Endothelial cell of umbilical vein (primary cell): ENCODE measurements at regions not wholly inside any gene's neighbourhood (a gene's known extent, or its start where the extent isn't known, plus 50 kb on each side); places are given as distances from the start of the nearest gene placed in this dataset.

ENCODE experiments used
- BruUV-seq: library from RNA; stranded (reverse); fragments of 400-500 nt; replicated peaks from 2 replicates; lab custom pipeline; 2021; lab: Mats Ljungman, UMichigan
- CTCF ChIA-PET: fragments of 300-600, 350-600 bp; sonication (Branson Sonifier 250); formaldehyde crosslinking; loops from one replicate; lab custom pipeline; 2021; ENCODE audit warnings: antibody characterized with exemption, inconsistent platforms; lab: Charles Lee
- POLR2A ChIA-PET: fragments of 300-600, 350-600 bp; sonication (Branson Sonifier 250); formaldehyde crosslinking; loops from one replicate; lab custom pipeline; 2021; ENCODE audit warnings: antibody characterized with exemption, inconsistent platforms; lab: Charles Lee
- DNase-seq: peaks from one replicate; pipeline ENCODE4 v3.0.0-alpha.2; 2011; ENCODE audit warnings: low read depth, low spot score
- FAIRE-seq: peaks from 2 replicates; lab custom pipeline; 2011; peaks lifted over from hg19 to GRCh38; lab: Jason Lieb, UNC
- H2AFZ ChIP-seq: 2 replicates; pipeline ENCODE4 v1.6.0; 2012; ENCODE audit warnings: low read depth, low read length, control low read depth, inconsistent platforms
- H3K27ac ChIP-seq: 2 replicates; pipeline ENCODE4 v1.5.1; 2011; ENCODE audit warnings: low read depth, mild to moderate bottlenecking, control low read depth, low read length, moderate library complexity; ENCODE audit not compliant: insufficient read depth
- H3K27me3 ChIP-seq, 2 experiments: 2 replicates each; pipeline versions ENCODE4 v1.6.0 to v1.6.1; 2011; ENCODE audit warnings: low read length in 2 of 2, mixed read lengths in 1 of 2; ENCODE audit not compliant: control insufficient read depth in 2 of 2, insufficient read depth in 2 of 2
- H3K36me3 ChIP-seq, 2 experiments: 2 replicates in 1 of 2; 3 replicates in 1 of 2; pipeline ENCODE4 v1.5.1; 2011; ENCODE audit warnings: low read length in 2 of 2, mild to moderate bottlenecking in 1 of 2, moderate library complexity in 1 of 2; ENCODE audit not compliant: control insufficient read depth in 2 of 2, insufficient read depth in 2 of 2; ENCODE audit errors: extremely low read depth in 1 of 2
- H3K4me1 ChIP-seq: 3 replicates; pipeline ENCODE4 v1.5.1; 2011; ENCODE audit warnings: mild to moderate bottlenecking, low read length; ENCODE audit not compliant: control insufficient read depth, insufficient read depth; ENCODE audit errors: extremely low read depth
- H3K4me2 ChIP-seq: 2 replicates; pipeline ENCODE4 v1.6.1; 2011; ENCODE audit warnings: low read length, control low read depth, mixed read lengths; ENCODE audit not compliant: insufficient read depth
- H3K4me3 ChIP-seq, 3 experiments: fragments of 200-600 bp in 1 of 3; sonication (generic), shearing (Covaris generic) in 1 of 3; replicated peaks in 1 of 3; 2 replicates each; pipeline ENCODE4 v1.5.1; 2011 to 2016; ENCODE audit warnings: control low read depth in 3 of 3, low read length in 3 of 3, mild to moderate bottlenecking in 2 of 3, inconsistent platforms in 1 of 3, low read depth in 1 of 3, moderate library complexity in 1 of 3; ENCODE audit not compliant: insufficient read depth in 1 of 3
- H3K79me2 ChIP-seq: 2 replicates; pipeline ENCODE4 v1.6.0; 2012; ENCODE audit warnings: low read length, inconsistent platforms; ENCODE audit not compliant: control insufficient read depth, insufficient read depth
- H3K9ac ChIP-seq: replicated peaks from 2 replicates; pipeline ENCODE3; 2011; ENCODE audit warnings: low read length, control low read depth; ENCODE audit not compliant: insufficient read depth; ENCODE audit errors: extremely low read depth
- H3K9me1 ChIP-seq: replicated peaks from 3 replicates; pipeline ENCODE4 v1.6.0; 2011; ENCODE audit warnings: mild to moderate bottlenecking, low read length; ENCODE audit not compliant: control insufficient read depth, insufficient read depth; ENCODE audit errors: extremely low read depth
- H3K9me3 ChIP-seq: replicated peaks from 2 replicates; pipeline ENCODE4 v1.5.1; 2012; ENCODE audit warnings: low read length, inconsistent platforms; ENCODE audit not compliant: control insufficient read depth, insufficient read depth
- H4K20me1 ChIP-seq: replicated peaks from 2 replicates; pipeline ENCODE3; 2011; ENCODE audit warnings: mild to moderate bottlenecking, low read length; ENCODE audit not compliant: control insufficient read depth, insufficient read depth; ENCODE audit errors: extremely low read depth
- CTCF ChIP-seq, 2 donors: IDR thresholded peaks; 1 replicate in 1 of 2; 2 replicates in 1 of 2; pipeline ENCODE4 v1.5.1; 2011; ENCODE audit warnings: low read length in 2 of 2, mild to moderate bottlenecking in 2 of 2, moderate library complexity in 2 of 2, control low read depth in 1 of 2, inconsistent platforms in 1 of 2, low read depth in 1 of 2; ENCODE audit not compliant: insufficient read depth in 1 of 2; ENCODE audit errors: extremely low read depth in 1 of 2
- EZH2 ChIP-seq: IDR thresholded peaks from 2 replicates; pipeline ENCODE4 v1.6.1; 2012; ENCODE audit warnings: borderline replicate concordance, low read depth, mild to moderate bottlenecking, moderate library complexity, low read length, inconsistent platforms; ENCODE audit not compliant: severe bottlenecking
- FOS ChIP-seq: IDR thresholded peaks from 2 replicates; pipeline ENCODE4 v1.6.1; 2011; ENCODE audit warnings: mild to moderate bottlenecking, low read length, moderate library complexity, borderline replicate concordance; ENCODE audit not compliant: insufficient read depth
- GATA2 ChIP-seq: IDR thresholded peaks from 2 replicates; pipeline ENCODE4 v1.7.0; 2011; ENCODE audit warnings: low read depth, mild to moderate bottlenecking, moderate library complexity, mixed read lengths, low read length; ENCODE audit not compliant: insufficient read length, insufficient read depth
- JUN ChIP-seq: IDR thresholded peaks from 2 replicates; pipeline ENCODE4 v1.6.1; 2011; ENCODE audit warnings: borderline replicate concordance, low read depth; ENCODE audit not compliant: insufficient read length, insufficient read depth
- MAX ChIP-seq: IDR thresholded peaks from 2 replicates; pipeline ENCODE4 v1.6.1; 2011; ENCODE audit not compliant: insufficient read depth, insufficient read length
- POLR2A ChIP-seq: IDR thresholded peaks from 2 replicates; pipeline ENCODE4 v1.6.1; 2012; ENCODE audit warnings: low read depth, mild to moderate bottlenecking, control low read depth, low read length
- POLR2AphosphoS5 ChIP-seq: IDR thresholded peaks from 2 replicates; pipeline ENCODE4 v1.6.1; 2012; ENCODE audit warnings: low read depth, mild to moderate bottlenecking, control low read depth, low read length, moderate library complexity; ENCODE audit not compliant: insufficient read depth
- dilution Hi-C: fragments of 300-500 bp; cut with MboI; formaldehyde crosslinking; loops from one replicate; pipeline ENCODE4 v1.15.0; 2019; ENCODE audit warnings: low sequenced_read_pairs; ENCODE audit not compliant: extremely low pct_ligation_motif_present
- intact Hi-C: fragments of 100-400 bp; cut with micrococcal nuclease; formaldehyde crosslinking; loops from one replicate; pipeline ENCODE4 v1.10.0; 2022

- dilution Hi-C loops (no loop called here), intact Hi-C loops (no loop called here)
- Histone ChIP-seq H4K20me1 (no peaks in the 10 kb centered on the region), H3K27ac (no peak overlapping the region), H2AFZ (no peak overlapping the region), H3K4me2 (no peak overlapping the region), H3K79me2 (no peaks in the 10 kb centered on the region), H3K9me1 (no peaks in the 10 kb centered on the region), H3K9ac (no peak overlapping the region), H3K36me3 (no peaks in the 10 kb centered on the region), H3K9me3 (no peaks in the 10 kb centered on the region), H3K4me3 (no peak overlapping the region), H3K4me1 (no peaks in the 10 kb centered on the region), H3K27me3 (no peaks in the 10 kb centered on the region)
- ChIA-PET POLR2A (no interaction called here), CTCF (no interaction called here)
- DNase-seq (no peak), FAIRE-seq (no peak)
- no TSS peak for BruUV-seq
- no peak for TF ChIP-seq MAX
- no peak for TF ChIP-seq FOS
- TF ChIP-seq JUN, result no peak
- no peak for TF ChIP-seq POLR2A
- TF ChIP-seq GATA2, result no peak
- TF ChIP-seq EZH2, result no peak
- no peak for TF ChIP-seq POLR2AphosphoS5
- no peak for TF ChIP-seq CTCF (IDR thresholded peaks at IDR 0.05; ENCODE audit: extremely low read depth in 1 of 2, insufficient read depth in 1 of 2, low read depth in 1 of 2, low read length in 2 of 2)
Measured at GRCh38 chr6:48177786-48178185, 66.8 kb upstream of the PTCHD4 start.
